Heart left ventricle (tissue), 13 donors: ENCODE measurements at regions not wholly inside any gene's neighbourhood (a gene's known extent, or its start where the extent isn't known, plus 50 kb on each side); places are given as distances from the start of the nearest gene placed in this dataset.

Experiments used
- CTCF ChIP-seq, 12 donors: fragments of 200-600 bp; sonication (generic) in 4 of 12; IDR thresholded peaks; one replicate each; pipeline versions ENCODE4 v1.5.0 to v1.8.0; 2018 to 2022; ENCODE audit warnings: antibody characterized with exemption in 12 of 12, mild to moderate bottlenecking in 5 of 12
- POLR2A ChIP-seq, 2 donors: fragments of 450-650 bp; IDR thresholded peaks; one replicate each; pipeline ENCODE4 v1.6.1; 2017; ENCODE audit warnings: antibody characterized with exemption in 2 of 2, mild to moderate bottlenecking in 2 of 2, moderate library complexity in 2 of 2
- donor health status: ischemic (EF 13 %, LVEDD 7.1; RV severe dilation, severe dysfunction).
- donor health status: DM: no; HTN: yes; CAD: no.
- donor health status: DM: no; HTN: no; CAD: no.
- donor health status: ischemic (EF 25% LVEDD 6.9; RV normal size, moderate dysfunction).
- donor health status: ischemic (EF 25% LVEDD 5.7; RV mildly dilated, moderate dysfunction).
- donor health status: ischemic (EF 35%, LVEDD 5.7; RV mildly dilated, moderate dysfunction).
- donor health status: nonischemic (EF 11% LVEDD 7.7; RV severe dilation, severe dysfunction).
- donor health status: DM: yes; HTN: yes; CAD: no.
- donor health status: PGD.
- donor health status: ischemic (EF 29% LVEDD 5.4; RV normal size, mild dysfunction).
- donor health status: nonischemic (EF 23%, LVEDD 6.1; RV moderate dilation, normal function).

DNA sequence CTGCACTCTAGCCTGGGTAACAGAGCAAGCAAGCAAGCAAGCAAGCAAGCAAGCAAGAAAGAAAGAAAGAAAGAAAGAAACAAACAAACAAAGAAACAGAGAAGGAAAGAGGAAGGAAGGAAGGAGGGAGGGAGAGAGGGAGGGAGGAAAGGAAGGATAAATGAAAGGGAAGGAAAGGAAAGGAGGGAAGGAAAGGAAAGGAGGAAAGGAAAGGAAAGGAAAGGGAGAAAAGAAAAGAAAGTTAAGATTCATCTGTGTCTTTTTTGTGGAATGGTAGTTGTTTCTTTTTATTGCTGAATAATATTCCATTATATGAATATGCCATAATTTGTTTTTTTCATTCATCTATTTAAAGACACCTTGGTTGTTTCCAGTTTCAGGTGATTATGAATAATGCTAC is 506.9 kb upstream of the NAALADL2 start:
- TF ChIP-seq POLR2A (IDR thresholded peaks at IDR 0.05) (no peak), CTCF (IDR thresholded peaks at IDR 0.05) (no peak)
